NB4 (cell line): ENCODE measurements at regions not wholly inside any gene's neighbourhood (a gene's known extent, or its start where the extent isn't known, plus 50 kb on each side); places are given as distances from the start of the nearest gene placed in this dataset.

Source experiments
- CTCF ChIP-seq: IDR thresholded peaks from one replicate; pipeline ENCODE4 v1.5.1; 2012; ENCODE audit warnings: low read depth, low read length
- MAX ChIP-seq: IDR thresholded peaks from 2 replicates; pipeline ENCODE4 v1.6.1; 2011; ENCODE audit warnings: low read depth, low read length
- POLR2A ChIP-seq: IDR thresholded peaks from 2 replicates; pipeline ENCODE4 v1.6.1; 2011; ENCODE audit warnings: mild to moderate bottlenecking; ENCODE audit not compliant: insufficient read length; ENCODE audit errors: extremely low read depth

GRCh38 chr1:73205294-73205973 lies 923.1 kb upstream of the NEGR1 start:
- peak; percentile 35 for TF ChIP-seq CTCF
- TF ChIP-seq POLR2A, result no peak
- no peak for TF ChIP-seq MAX
